Urothelium cell line (cell line): ENCODE measurements at regions not wholly inside any gene's neighbourhood (a gene's known extent, or its start where the extent isn't known, plus 50 kb on each side); places are given as distances from the start of the nearest gene placed in this dataset.
A peak's percentile ranks its signal among the peaks of the same experiment; 100 is the strongest.
"Not testable (repeated sequence)": the region's sequence is repeated elsewhere in the genome, so short reads cannot be mapped to it uniquely, and the experiment has no call there.

Source experiments
- DNase-seq: peaks from one replicate; pipeline ENCODE4 v3.0.0; 2011; ENCODE audit warnings: low spot score, mixed read lengths
- FAIRE-seq: peaks from 2 replicates; lab custom pipeline; 2011; peaks lifted over from hg19 to GRCh38; lab: Jason Lieb, UNC

DNA sequence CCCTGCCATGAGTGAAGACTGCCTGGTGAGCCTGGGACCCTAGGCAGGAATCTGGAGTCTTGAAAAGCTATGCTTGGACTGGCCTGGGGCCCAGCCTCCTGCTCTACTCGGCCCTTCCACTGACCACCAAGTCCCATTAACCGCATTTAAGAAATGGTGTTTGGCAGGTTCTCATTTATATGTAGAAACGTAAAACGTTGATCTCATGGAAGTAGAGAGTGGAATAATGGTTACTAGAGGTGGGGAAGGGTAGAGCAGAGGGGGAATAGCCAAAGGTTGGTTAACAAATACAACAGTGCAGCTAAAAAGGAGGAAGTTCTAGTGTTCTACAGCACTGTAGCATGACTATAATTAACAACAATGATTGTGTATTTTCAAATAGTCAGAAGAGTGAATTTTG, 72.9 kb upstream of the EED start:
- FAIRE-seq (no peak), DNase-seq (no peak)

DNA sequence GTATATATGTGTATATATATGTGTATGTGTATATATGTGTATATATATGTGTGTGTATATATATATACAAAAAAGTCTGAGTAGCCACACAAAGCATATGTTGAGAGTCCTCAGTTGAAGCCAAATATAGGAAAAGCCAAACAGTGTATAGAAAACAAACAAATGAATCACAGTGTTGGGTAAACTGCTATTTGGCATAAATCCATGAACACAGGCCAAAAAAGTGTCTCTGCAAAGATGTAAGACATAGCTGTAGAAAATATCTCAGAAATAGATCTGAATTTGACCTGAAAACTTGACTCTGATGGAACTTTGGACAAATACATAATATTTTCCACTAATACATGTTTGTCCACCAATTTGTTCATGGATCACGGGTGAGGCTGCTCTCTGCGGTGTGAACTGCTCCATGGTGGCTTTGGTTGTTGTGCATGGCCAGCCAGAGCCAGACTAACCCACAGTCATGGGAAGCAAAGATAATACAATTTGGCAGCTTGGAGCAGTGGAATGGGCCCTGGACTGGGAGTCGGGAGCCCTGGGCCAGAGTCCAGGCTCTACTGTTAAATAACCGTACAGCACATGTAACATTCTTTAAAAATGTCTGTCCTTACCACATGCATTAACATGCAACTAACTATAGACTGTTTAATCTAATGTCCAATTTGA, 76.9 kb upstream of the EED start:
- DNase-seq (peak; percentile 1), FAIRE-seq (no peak)

GRCh38 chr11:86166287-86166686, 78.3 kb upstream of the EED start:
- not testable (repeated sequence) for DNase-seq

GRCh38 chr11:86164106-86164505, 80.4 kb upstream of the EED start:
- FAIRE-seq: no peak
- DNase-seq: no peak

More at GRCh38 chr11:86166287-86166686, 78.3 kb upstream of the EED start:
- FAIRE-seq: not testable (repeated sequence)

DNA sequence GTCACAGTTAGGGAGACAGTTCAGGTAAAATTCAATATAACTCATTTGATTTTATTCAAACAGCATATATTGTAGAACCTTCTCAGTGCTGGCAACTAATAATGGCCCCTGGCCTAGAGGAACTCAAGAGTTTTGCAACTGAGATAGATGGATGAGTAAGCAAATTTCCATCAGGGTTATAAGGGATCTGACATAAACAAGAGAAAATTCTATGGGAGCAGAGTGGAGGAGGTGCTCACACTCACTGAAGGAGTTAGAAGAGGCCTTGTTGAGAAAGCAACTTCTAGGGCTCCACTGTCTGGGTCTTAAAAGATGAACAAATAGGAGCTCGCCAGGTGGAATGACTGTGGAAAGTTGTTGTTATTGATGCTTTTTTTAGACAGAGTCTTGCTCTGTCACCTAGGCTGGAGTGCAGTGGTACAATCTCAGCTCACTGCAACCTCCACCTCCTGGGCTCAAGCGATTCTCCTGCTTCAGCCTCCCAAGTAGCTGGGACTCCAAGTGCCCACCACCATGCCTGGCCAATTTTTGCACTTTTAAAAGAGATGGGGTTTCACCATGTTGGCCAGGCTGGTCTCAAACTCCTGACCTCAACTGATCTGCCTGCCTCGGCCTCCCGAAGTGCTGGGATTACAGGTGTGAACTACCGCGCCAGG, 81.2 kb upstream of the EED start:
- DNase-seq: peak; percentile 2
- FAIRE-seq: not testable (repeated sequence)

- peak; percentile 72 for DNase-seq
- FAIRE-seq: no peak
These were observed 82.3 kb upstream of the EED start for GRCh38 chr11:86162239-86162638.

DNA sequence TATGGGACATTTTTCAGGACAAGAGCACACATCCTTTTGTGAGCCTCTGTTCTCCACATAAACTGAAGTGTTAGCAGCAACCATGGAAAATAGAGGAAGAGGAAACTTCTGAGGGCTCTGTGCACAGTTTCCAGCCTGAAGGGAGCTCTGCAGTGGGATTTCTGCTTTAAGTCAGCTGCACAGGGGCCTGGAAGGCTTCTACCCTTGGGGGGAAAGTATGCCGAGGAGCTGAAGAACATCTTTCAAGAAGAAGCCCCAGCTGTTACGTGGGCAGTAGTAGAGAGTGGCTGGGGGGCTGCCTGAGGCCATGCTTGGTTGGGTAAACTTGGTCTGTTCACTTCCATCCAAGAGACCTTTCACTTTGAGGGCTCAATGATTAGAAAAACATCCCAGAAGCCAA, 82.7 kb upstream of the EED start:
- FAIRE-seq (no peak), DNase-seq (peak; percentile 2)

- no peak for FAIRE-seq
- peak; percentile 1 for DNase-seq
These were observed 83.2 kb upstream of the EED start for GRCh38 chr11:86161336-86161735.

- FAIRE-seq: peak; percentile 20
- peak; percentile 19 for DNase-seq
These were observed 83.9 kb upstream of the EED start for GRCh38 chr11:86160541-86161149.

GRCh38 chr11:86159581-86159891, 85.0 kb upstream of the EED start:
- DNase-seq: peak; percentile 3
- FAIRE-seq: no peak

DNA sequence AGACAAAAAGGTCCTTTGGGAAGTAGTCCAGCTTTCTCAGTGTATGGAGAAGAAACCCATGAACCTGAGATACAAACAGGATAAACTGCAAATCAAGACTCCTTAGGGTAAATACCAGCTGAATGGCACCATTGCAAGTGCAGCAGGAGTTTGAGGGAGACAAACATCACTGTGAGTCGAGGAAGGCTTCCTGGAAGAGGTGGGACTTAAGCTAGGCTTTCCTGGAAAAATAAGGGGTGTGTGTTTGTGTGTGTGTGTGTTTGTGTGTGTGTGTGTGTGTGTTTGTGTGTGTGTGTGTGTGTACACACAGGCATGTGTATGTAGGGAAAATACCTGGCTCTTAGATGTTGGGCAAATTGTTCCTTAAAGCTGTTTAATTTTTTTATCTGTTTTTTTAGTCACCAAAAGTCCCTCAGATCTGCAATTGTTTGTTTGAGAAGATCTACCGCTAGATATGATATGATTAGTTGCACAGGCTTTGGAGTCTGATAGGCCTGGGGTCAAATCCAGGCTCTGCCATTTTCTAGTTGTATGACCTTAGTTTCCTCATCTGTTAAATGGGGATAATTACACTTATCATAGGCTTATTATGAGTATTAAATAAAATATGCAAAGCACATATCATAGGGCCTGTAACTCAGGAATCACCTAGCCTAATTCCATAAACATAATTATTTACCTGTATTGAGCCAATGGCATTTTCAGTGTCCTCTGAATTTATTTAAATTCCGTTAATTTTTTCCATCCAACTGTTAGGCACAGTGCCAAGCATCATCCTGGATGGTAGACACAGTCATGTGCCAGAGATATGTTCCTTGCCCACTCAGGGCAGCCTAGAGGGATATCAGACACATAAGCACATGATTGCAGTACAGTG, 85.6 kb upstream of the EED start:
- FAIRE-seq: no peak
- DNase-seq: no peak

DNA sequence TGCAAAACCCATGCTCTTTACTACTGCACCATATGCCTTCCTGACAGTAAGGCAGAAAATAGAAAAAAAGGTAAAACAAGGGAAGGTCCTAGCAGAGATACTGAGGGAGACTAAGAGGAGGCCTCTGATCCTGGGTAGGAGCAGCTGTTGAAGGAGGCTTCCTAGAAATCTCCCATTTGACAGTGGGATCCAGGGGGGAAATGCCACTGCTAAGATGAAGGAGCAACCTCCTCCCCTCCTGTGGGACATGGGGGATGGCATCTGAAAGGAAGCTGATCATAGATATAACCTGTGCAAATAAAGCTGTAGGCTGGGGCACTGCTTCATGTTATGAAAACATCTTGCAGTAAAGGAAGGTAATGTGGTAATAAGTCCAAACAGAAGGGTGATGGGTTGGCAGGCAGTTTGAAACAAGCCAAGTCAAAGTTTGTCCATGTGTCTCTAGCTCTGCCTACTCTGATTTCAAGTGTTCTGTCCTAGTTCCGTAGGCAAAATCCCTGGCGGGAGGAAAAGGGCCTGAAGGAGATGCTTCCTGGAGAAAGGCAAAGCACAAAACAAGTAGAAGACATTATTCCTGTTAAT, 86.7 kb upstream of the EED start:
- DNase-seq: no peak

DNA sequence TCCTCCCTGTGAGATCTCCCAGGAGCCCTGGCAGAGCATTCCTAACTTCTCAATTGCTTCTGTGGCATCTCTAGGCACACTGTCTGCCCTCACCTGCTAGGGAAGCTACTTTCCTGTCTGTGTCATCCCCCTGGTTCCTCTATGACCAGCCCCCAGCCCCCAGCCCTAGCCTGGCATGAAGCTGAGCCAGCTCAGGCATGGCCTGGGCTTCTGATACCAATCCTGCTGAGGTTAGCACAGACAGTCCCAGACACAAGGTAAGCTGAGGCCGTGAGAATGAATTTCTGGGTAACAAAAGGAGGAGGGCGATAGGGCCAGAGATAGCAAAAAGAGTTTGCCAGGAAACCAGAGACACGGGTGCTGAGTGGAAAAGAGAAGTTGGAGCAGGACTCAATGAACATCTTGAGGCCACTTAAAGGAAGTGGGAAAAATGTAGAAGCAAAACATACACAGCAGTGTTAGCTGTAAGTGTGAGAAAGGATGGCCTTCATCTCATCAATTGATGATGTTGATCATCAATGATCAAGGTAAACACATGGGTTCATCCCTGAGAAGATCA, 87.6 kb upstream of the PICALM start:
- no peak for FAIRE-seq
- no peak for DNase-seq

More for the DNA sequence above, 86.7 kb upstream of the EED start:
- no peak for FAIRE-seq

GRCh38 chr11:86155200-86155844, 86.4 kb upstream of the PICALM start:
- DNase-seq: no peak
- no peak for FAIRE-seq

- DNase-seq (no peak), FAIRE-seq (no peak)
These were observed 84.6 kb upstream of the PICALM start for GRCh38 chr11:86153439-86153838.

DNA sequence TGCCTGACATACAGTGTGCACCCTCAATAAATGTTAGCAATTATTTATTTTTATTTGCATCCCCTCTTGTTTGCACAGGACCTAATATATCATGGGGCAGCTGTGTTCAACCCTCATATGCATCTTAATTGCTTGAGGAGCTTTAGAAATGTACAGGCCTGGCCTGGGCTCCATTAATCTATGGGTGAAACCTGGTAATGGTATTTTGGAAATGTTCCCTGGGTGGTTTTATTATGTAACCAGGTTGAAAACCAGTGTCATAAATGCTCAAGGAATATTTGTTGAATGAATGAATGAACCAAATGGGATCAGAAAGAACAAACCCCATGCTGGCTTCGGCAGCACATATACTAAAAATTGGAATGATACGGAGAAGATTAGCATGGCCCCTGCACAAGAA, 84.0 kb upstream of the PICALM start:
- no peak for DNase-seq
- no peak for FAIRE-seq

- DNase-seq (peak; percentile 72), FAIRE-seq (no peak)
These were observed 83.3 kb upstream of the PICALM start for GRCh38 chr11:86152006-86152862.

- FAIRE-seq (peak; percentile 23), DNase-seq (peak; percentile 74)
These were observed 82.5 kb upstream of the PICALM start for GRCh38 chr11:86151174-86152005.

- DNase-seq (no peak), FAIRE-seq (no peak)
These were observed 81.9 kb upstream of the PICALM start for GRCh38 chr11:86150847-86151173.
